ENCODE measurements at regions not wholly inside any gene's neighbourhood (a gene's known extent, or its start where the extent isn't known, plus 50 kb on each side); places are given as distances from the start of the nearest gene placed in this dataset.

- DNase-seq (ENCODE audit: low read depth), result no peak
- TF ChIP-seq, protein P1, sequence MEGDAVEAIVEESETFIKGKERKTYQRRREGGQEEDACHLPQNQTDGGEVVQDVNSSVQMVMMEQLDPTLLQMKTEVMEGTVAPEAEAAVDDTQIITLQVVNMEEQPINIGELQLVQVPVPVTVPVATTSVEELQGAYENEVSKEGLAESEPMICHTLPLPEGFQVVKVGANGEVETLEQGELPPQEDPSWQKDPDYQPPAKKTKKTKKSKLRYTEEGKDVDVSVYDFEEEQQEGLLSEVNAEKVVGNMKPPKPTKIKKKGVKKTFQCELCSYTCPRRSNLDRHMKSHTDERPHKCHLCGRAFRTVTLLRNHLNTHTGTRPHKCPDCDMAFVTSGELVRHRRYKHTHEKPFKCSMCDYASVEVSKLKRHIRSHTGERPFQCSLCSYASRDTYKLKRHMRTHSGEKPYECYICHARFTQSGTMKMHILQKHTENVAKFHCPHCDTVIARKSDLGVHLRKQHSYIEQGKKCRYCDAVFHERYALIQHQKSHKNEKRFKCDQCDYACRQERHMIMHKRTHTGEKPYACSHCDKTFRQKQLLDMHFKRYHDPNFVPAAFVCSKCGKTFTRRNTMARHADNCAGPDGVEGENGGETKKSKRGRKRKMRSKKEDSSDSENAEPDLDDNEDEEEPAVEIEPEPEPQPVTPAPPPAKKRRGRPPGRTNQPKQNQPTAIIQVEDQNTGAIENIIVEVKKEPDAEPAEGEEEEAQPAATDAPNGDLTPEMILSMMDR (IDR thresholded peaks at IDR 0.05; ENCODE audit: low read depth, low read length, missing control alignments), result no peak
- H3K4me3 ChIP-seq (ENCODE audit: low read depth, low read length), result no peak overlapping the region
Measured at GRCh38 chr3:40639006-40639405, 114.2 kb downstream of the ZNF621 start.

DNA sequence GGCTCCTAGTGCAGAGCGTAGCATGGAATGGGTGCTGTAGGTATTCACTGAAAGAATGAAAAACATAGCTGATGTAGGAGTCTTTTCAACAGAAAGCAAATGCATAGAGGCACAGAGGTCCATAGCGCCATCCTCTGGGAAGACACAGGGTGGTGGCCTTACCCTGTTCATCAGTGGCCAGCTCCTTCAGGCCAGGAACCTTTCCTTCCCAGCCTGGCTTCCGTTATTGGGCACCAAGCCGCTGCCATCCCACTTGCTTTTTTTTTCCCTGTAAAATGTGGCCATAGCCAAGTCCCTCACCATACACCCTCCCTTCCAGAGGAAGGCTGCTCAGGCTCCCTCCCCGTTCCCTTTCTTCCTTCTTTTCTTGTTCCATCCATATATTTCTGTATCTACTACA lies 118.1 kb downstream of the ZNF621 start:
- no peak overlapping the region for H3K4me3 ChIP-seq (ENCODE audit: low read depth, low read length)
- TF ChIP-seq, protein P1 (IDR thresholded peaks at IDR 0.05; ENCODE audit: low read depth, low read length, missing control alignments), result no peak
- no peak for DNase-seq (ENCODE audit: low read depth)

DNA sequence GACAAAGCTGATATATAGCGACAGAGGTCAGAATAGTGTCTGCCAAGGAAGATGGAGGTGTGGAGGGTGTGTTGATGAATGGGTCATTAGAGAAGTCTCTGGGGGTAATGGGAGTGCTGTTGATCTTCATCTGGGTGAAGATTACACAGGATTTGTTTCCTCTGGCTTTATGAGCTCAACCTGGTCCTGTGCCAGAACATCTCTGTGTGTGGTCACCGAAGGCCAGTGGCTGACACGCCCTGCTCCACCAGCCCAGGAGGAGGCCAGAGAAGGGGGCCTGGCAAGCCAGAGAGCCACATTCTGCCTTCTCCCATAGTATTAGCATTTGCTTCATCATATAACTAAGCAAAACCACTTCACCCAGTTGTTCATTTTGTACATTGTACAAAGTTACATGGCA lies 121.1 kb downstream of the ZNF621 start:
- TF ChIP-seq, protein P1 (IDR thresholded peaks at IDR 0.05; ENCODE audit: low read depth, low read length, missing control alignments), result no peak
- no peak overlapping the region for H3K4me3 ChIP-seq (ENCODE audit: low read depth, low read length)
- no peak for DNase-seq (ENCODE audit: low read depth)

- TF ChIP-seq, protein P1 (IDR thresholded peaks at IDR 0.05; ENCODE audit: low read depth, low read length, missing control alignments), result no peak
- DNase-seq (ENCODE audit: low read depth), result no peak
Measured at GRCh38 chr3:40649346-40649745, 124.6 kb downstream of the ZNF621 start.

GRCh38 chr3:40652072-40652471 lies 127.3 kb downstream of the ZNF621 start:
- TF ChIP-seq, protein P1 (IDR thresholded peaks at IDR 0.05; ENCODE audit: low read depth, low read length, missing control alignments), result no peak
- no peak for DNase-seq (ENCODE audit: low read depth)
- H3K4me3 ChIP-seq (ENCODE audit: low read depth, low read length), result no peak overlapping the region

More at GRCh38 chr3:40649346-40649745, 124.6 kb downstream of the ZNF621 start:
- no peak overlapping the region for H3K4me3 ChIP-seq (ENCODE audit: low read depth, low read length)

- no peak for DNase-seq (ENCODE audit: low read depth)
- TF ChIP-seq, protein P1 (IDR thresholded peaks at IDR 0.05; ENCODE audit: low read depth, low read length, missing control alignments), result no peak
- H3K4me3 ChIP-seq (ENCODE audit: low read depth, low read length), result no peak overlapping the region
Measured at GRCh38 chr3:40653001-40653400, 128.2 kb downstream of the ZNF621 start.

- H3K4me3 ChIP-seq (ENCODE audit: low read depth, low read length), result no peak overlapping the region
- no peak for DNase-seq (ENCODE audit: low read depth)
- TF ChIP-seq, protein P1 (IDR thresholded peaks at IDR 0.05; ENCODE audit: low read depth, low read length, missing control alignments), result no peak
Measured at GRCh38 chr3:40653878-40654277, 129.1 kb downstream of the ZNF621 start.

Data from GM12864 (cell line).